Ammon's horn (tissue), 1 donor: ENCODE measurements at regions not wholly inside any gene's neighbourhood (a gene's known extent, or its start where the extent isn't known, plus 50 kb on each side); places are given as distances from the start of the nearest gene placed in this dataset.

Experiments used
- DNase-seq: peaks from one replicate; pipeline ENCODE4 v3.0.0-alpha.2; 2016; ENCODE audit warnings: low spot score

GRCh38 chr6:138007014-138007472, 100.2 kb downstream of the PERP start:
- no peak for DNase-seq

GRCh38 chr6:138008791-138009190, 98.4 kb downstream of the PERP start:
- no peak for DNase-seq

- DNase-seq, result no peak
Observed at GRCh38 chr6:138011413-138011812, 95.8 kb downstream of the PERP start.

- no peak for DNase-seq
Observed at GRCh38 chr6:138012682-138013081, 94.5 kb downstream of the PERP start.

- no peak for DNase-seq
Observed at GRCh38 chr6:138013959-138014358, 93.3 kb downstream of the PERP start.

- no peak for DNase-seq
Observed at GRCh38 chr6:138017166-138017757, 90.0 kb downstream of the PERP start.

- DNase-seq, result no peak
Observed at GRCh38 chr6:138018297-138018696, 88.9 kb downstream of the PERP start.

GRCh38 chr6:138025528-138025978, 81.7 kb downstream of the PERP start:
- DNase-seq, result no peak

- no peak for DNase-seq
Observed at GRCh38 chr6:138026342-138026741, 80.9 kb downstream of the PERP start.

GRCh38 chr6:138028893-138029292, 78.3 kb downstream of the PERP start:
- DNase-seq, result no peak

- no peak for DNase-seq
Observed at GRCh38 chr6:138030872-138031271, 76.3 kb downstream of the PERP start.

- no peak for DNase-seq
Observed at GRCh38 chr6:138031417-138031816, 75.8 kb downstream of the PERP start.

- no peak for DNase-seq
Observed at GRCh38 chr6:138031850-138032249, 75.4 kb downstream of the PERP start.

GRCh38 chr6:138032571-138032970, 74.6 kb downstream of the PERP start:
- no peak for DNase-seq

- no peak for DNase-seq
Observed at GRCh38 chr6:138034229-138034628, 73.0 kb downstream of the PERP start.

- DNase-seq, result no peak
Observed at GRCh38 chr6:138035070-138035469, 72.1 kb downstream of the PERP start.

GRCh38 chr6:138036111-138036510, 71.1 kb downstream of the PERP start:
- no peak for DNase-seq

GRCh38 chr6:138037009-138037504, 70.2 kb downstream of the PERP start:
- DNase-seq, result no peak

GRCh38 chr6:138038142-138038870, 68.9 kb downstream of the PERP start:
- no peak for DNase-seq
